AG04449 (cell line): ENCODE measurements at regions not wholly inside any gene's neighbourhood (a gene's known extent, or its start where the extent isn't known, plus 50 kb on each side); places are given as distances from the start of the nearest gene placed in this dataset.

Source experiments
- CTCF ChIA-PET: fragments of 350-600 bp; formaldehyde crosslinking; extraction: SDS; loops from one replicate; lab custom pipeline; 2021; ENCODE audit warnings: antibody characterized with exemption; lab: Yijun Ruan, JAX
- POLR2A ChIA-PET: fragments of 400-600, 350-600 bp; formaldehyde crosslinking; extraction: SDS; loops from one replicate; lab custom pipeline; 2020; ENCODE audit warnings: antibody characterized with exemption, inconsistent platforms; lab: Yijun Ruan, JAX
- DNase-seq: peaks from one replicate; pipeline ENCODE4 v3.0.0-alpha.2; 2010; ENCODE audit warnings: low read depth, low spot score
- H3K4me3 ChIP-seq: 2 replicates; pipeline ENCODE4 v1.5.1; 2011; ENCODE audit warnings: low read depth, mild to moderate bottlenecking, control low read depth, low read length
- TF ChIP-seq, protein P1 (sequence below): IDR thresholded peaks from one replicate; pipeline ENCODE4 v1.5.1; 2011; ENCODE audit warnings: mild to moderate bottlenecking, moderate library complexity, low read length, control low read depth, inconsistent platforms; ENCODE audit not compliant: insufficient read depth; ENCODE audit errors: missing control alignments

DNA sequence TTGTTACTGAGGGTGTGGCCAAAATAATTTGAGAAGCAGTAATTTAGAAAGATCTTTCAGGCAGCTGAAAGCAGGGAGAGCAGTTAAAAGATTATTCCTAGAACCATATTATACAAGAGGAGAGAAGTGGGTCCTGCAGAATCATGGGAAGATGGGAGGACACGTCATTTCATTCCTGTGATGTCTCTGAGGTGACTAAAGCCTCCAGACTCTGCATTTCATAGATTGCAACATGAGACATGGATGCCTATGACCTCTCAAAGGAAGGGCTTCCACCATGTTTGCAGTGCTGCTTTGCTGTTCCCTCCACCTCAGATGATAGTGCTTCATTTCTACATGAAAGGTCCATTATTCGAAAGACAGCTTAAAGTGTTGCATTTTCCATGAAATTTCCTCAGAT is 788.4 kb downstream of the TSN start:
- CTCF ChIA-PET = no interaction called here
- POLR2A ChIA-PET = no interaction called here
- TF ChIP-seq, protein P1, sequence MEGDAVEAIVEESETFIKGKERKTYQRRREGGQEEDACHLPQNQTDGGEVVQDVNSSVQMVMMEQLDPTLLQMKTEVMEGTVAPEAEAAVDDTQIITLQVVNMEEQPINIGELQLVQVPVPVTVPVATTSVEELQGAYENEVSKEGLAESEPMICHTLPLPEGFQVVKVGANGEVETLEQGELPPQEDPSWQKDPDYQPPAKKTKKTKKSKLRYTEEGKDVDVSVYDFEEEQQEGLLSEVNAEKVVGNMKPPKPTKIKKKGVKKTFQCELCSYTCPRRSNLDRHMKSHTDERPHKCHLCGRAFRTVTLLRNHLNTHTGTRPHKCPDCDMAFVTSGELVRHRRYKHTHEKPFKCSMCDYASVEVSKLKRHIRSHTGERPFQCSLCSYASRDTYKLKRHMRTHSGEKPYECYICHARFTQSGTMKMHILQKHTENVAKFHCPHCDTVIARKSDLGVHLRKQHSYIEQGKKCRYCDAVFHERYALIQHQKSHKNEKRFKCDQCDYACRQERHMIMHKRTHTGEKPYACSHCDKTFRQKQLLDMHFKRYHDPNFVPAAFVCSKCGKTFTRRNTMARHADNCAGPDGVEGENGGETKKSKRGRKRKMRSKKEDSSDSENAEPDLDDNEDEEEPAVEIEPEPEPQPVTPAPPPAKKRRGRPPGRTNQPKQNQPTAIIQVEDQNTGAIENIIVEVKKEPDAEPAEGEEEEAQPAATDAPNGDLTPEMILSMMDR = no peak
- no peak overlapping the region for H3K4me3 ChIP-seq
- DNase-seq = no peak

- CTCF ChIA-PET = no interaction called here
- DNase-seq = no peak
- POLR2A ChIA-PET = no interaction called here
- TF ChIP-seq, protein P1 = no peak
- H3K4me3 ChIP-seq = no peak overlapping the region
Measured at GRCh38 chr2:122545821-122546220, 790.4 kb downstream of the TSN start.

GRCh38 chr2:122562775-122563174 is 807.3 kb downstream of the TSN start:
- H3K4me3 ChIP-seq = no peak overlapping the region
- ChIA-PET POLR2A (no interaction called here), CTCF (no interaction called here)
- TF ChIP-seq, protein P1 = no peak
- DNase-seq = no peak

- TF ChIP-seq, protein P1 = no peak
Measured at GRCh38 chr2:122563781-122564180, 808.3 kb downstream of the TSN start.

GRCh38 chr2:122564843-122565242 is 809.4 kb downstream of the TSN start:
- CTCF ChIA-PET = no interaction called here
- POLR2A ChIA-PET = no interaction called here
- DNase-seq = no peak

More at GRCh38 chr2:122563781-122564180, 808.3 kb downstream of the TSN start:
- CTCF ChIA-PET = no interaction called here
- no peak for DNase-seq
- no peak overlapping the region for H3K4me3 ChIP-seq
- POLR2A ChIA-PET = no interaction called here

DNA sequence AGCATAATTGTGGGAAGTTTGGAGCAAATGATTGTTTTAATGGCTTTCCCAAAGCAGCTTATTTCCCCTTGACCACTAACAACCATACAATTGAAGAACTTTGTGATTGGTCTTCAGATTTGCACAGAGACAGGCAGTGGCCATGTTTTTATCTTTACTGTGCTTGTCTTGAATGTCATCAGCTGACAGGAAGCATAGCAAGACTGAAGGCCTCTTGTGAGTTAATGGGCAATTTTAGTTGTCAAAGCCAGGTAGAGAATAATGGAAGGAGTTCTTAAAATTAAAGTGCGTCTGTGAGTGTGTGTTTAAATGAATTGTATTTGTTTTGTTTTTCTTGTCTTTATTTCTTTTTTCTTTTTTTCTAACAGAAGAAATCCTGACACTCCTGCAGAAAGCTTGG is 809.9 kb downstream of the TSN start:
- TF ChIP-seq, protein P1 = no peak
- DNase-seq = no peak
- CTCF ChIA-PET = no interaction called here
- no peak overlapping the region for H3K4me3 ChIP-seq
- POLR2A ChIA-PET = no interaction called here

More at GRCh38 chr2:122564843-122565242, 809.4 kb downstream of the TSN start:
- H3K4me3 ChIP-seq = no peak overlapping the region
- TF ChIP-seq, protein P1 = no peak
